PFSK-1 (cell line): ENCODE measurements at regions not wholly inside any gene's neighbourhood (a gene's known extent, or its start where the extent isn't known, plus 50 kb on each side); places are given as distances from the start of the nearest gene placed in this dataset.

Experiments
- FOXP2 ChIP-seq: optimal IDR thresholded peaks from 2 replicates; pipeline ENCODE3; 2011; ENCODE audit warnings: borderline replicate concordance, control low read depth, inconsistent platforms; ENCODE audit not compliant: insufficient read depth; ENCODE audit errors: extremely low read length, extremely low read depth
- POLR2AphosphoS5 ChIP-seq: IDR thresholded peaks from 2 replicates; pipeline ENCODE4 v1.6.1; 2012; ENCODE audit warnings: low read depth, mild to moderate bottlenecking, control low read depth, low read length, moderate library complexity
- SIN3A ChIP-seq: IDR thresholded peaks from 2 replicates; pipeline ENCODE4 v1.6.1; 2012; ENCODE audit warnings: mild to moderate bottlenecking, low read length, moderate library complexity, borderline replicate concordance; ENCODE audit not compliant: insufficient read depth
- TAF1 ChIP-seq: IDR thresholded peaks from 2 replicates; pipeline ENCODE4 v1.6.1; 2012; ENCODE audit warnings: low read length, control low read depth, borderline replicate concordance; ENCODE audit not compliant: insufficient read depth
- TF ChIP-seq, protein P1 (sequence below), 2 experiments: IDR thresholded peaks; 2 replicates each; pipeline versions ENCODE4 v1.6.1 to v1.8.0; 2011 to 2012; ENCODE audit warnings: low read depth in 2 of 2, low read length in 2 of 2, control low read depth in 1 of 2, inconsistent platforms in 1 of 2, mild to moderate bottlenecking in 1 of 2, moderate library complexity in 1 of 2; ENCODE audit not compliant: insufficient read depth in 1 of 2

DNA sequence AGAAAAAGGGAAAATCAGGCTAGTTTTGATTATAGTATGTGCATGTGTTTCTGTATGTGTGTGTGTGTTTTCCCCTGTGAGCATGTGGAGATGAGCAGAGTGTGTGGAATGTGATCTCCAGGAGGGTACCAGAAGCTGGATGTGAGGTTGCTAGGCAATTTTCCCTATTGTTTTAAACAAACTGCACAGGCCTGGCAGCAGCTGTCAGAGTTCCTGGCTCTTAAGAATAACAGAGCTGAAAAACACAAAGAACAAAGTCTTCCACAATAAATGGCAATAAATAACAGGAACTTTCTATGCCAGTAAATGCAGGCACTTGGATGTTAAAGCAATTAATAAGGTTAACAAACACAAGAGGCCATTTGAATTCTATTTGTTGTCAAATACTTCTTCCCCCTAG is 344.6 kb upstream of the CTSO start:
- TF ChIP-seq FOXP2 (no peak), POLR2AphosphoS5 (no peak), SIN3A (no peak), TAF1 (no peak)
- TF ChIP-seq, protein P1, sequence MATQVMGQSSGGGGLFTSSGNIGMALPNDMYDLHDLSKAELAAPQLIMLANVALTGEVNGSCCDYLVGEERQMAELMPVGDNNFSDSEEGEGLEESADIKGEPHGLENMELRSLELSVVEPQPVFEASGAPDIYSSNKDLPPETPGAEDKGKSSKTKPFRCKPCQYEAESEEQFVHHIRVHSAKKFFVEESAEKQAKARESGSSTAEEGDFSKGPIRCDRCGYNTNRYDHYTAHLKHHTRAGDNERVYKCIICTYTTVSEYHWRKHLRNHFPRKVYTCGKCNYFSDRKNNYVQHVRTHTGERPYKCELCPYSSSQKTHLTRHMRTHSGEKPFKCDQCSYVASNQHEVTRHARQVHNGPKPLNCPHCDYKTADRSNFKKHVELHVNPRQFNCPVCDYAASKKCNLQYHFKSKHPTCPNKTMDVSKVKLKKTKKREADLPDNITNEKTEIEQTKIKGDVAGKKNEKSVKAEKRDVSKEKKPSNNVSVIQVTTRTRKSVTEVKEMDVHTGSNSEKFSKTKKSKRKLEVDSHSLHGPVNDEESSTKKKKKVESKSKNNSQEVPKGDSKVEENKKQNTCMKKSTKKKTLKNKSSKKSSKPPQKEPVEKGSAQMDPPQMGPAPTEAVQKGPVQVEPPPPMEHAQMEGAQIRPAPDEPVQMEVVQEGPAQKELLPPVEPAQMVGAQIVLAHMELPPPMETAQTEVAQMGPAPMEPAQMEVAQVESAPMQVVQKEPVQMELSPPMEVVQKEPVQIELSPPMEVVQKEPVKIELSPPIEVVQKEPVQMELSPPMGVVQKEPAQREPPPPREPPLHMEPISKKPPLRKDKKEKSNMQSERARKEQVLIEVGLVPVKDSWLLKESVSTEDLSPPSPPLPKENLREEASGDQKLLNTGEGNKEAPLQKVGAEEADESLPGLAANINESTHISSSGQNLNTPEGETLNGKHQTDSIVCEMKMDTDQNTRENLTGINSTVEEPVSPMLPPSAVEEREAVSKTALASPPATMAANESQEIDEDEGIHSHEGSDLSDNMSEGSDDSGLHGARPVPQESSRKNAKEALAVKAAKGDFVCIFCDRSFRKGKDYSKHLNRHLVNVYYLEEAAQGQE (IDR thresholded peaks at IDR 0.05; ENCODE audit: insufficient read depth in 1 of 2, low read depth in 2 of 2, low read length in 2 of 2): no peak

DNA sequence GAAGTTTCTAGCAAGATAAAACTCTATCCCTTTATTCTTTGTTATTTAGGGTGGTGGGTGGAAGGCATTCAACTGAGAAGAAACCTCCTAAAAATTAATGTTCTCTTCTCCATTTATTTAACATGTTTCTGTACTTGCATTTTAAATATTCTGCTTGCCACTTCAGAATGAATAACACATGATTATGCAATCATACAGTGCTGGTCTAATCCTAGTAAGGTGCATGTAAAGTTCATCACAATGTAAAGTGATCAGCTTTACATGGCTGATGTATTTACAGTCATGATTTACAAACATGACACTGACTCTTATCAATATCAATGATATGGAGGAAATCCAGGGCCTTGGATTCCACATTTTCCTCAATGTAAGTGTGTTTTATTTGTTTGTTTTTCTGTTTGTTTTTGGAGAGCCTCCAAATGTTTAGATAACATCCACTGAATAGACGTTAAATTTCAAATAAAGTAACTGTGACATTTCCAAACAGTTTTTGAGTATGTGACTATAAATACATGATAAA is 342.1 kb upstream of the CTSO start:
- TF ChIP-seq POLR2AphosphoS5 (no peak), SIN3A (no peak)

DNA sequence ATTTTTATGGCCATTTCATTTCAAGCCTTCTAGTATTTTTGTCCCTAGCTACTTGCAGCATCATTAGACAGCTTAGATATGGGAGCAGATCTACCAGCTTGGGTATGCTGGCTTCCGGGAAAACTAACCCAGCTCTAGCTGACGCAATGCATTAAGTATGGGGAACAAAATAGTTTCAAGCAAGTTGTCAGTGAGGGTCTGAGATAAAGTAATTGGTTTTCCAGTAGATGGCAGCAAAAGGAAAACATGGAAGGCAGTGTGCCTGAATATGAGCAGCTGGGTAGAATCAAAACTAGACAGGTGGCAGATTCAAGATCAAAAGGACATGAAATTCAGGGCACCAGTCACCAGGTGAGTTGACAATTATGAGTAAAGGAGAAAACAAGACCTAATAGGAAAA is 340.9 kb upstream of the CTSO start:
- TF ChIP-seq POLR2AphosphoS5: no peak
- TF ChIP-seq FOXP2: no peak
- TF ChIP-seq, protein P1 (IDR thresholded peaks at IDR 0.05; ENCODE audit: insufficient read depth in 1 of 2, low read depth in 2 of 2, low read length in 2 of 2): no peak
- TF ChIP-seq TAF1: no peak
- no peak for TF ChIP-seq SIN3A

DNA sequence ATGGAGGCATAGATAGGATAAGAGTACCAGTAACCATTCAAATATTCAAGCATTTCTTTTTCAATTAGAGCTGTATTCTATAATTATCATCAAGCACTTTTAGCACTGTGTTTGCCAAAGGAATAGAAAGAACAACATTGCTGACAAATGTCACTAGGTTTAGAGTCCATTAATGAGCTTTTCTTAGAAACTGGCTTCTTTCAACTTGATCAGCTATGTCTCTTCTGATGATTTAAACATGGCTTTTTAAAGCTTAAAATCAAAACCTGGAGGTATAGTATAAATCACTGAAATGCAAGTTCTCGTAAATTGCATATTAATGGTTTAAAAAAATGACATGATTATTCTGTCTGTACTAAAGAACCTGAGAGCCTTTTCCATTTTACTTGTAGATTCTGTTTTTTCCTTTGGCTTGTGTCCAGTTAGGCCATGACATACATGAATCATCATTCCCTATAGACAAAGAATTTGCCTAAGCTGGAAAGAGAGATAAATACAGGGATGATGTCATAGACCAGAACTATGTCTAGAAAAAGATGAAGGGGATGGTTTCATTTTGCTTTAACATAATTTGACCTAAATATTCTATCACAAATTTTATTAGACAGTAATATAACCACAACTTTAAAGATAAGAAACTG is 340.1 kb upstream of the CTSO start:
- no peak for TF ChIP-seq TAF1
- no peak for TF ChIP-seq SIN3A
- TF ChIP-seq POLR2AphosphoS5: no peak
- TF ChIP-seq, protein P1 (IDR thresholded peaks at IDR 0.05; ENCODE audit: insufficient read depth in 1 of 2, low read depth in 2 of 2, low read length in 2 of 2): no peak
- TF ChIP-seq FOXP2: no peak

DNA sequence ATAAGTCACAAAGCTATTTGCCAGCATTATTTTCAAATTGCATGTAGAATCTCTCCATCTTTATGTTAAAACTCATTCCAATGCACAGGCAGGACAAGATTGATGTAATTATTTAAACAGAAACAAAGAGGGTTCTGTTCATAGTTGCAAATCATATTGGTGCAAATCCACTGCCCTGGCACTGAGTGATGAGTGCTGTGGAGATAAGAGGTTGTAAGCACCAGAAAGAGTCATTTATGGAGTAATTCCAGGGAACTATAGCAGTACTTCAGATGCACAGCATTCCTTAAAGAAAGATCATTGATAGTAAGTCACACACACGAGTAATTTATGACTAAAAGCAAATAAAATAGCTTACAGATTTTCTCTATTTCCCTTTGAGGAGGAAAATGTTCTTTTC is 337.7 kb upstream of the CTSO start:
- TF ChIP-seq SIN3A: no peak

DNA sequence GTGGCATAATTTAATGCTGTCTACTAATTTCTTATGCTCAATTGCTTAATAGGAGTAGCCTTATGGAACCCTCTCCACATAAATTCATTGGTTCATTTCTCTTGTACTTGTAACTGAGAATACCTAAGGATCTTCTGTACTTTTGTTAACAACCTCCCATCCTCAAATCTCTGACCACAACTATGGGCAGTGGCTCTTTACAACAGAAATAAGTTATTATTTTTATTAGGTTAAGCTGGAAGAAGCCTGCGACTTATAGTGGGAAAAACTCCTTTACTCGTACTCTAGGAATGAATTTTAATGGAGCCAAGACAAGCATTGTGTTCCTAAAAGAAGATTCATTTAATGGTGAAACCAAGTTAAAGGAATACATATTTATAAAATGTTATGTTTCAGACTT is 337.1 kb upstream of the CTSO start:
- TF ChIP-seq TAF1 (no peak), FOXP2 (no peak), POLR2AphosphoS5 (no peak), SIN3A (no peak)
- TF ChIP-seq, protein P1 (IDR thresholded peaks at IDR 0.05; ENCODE audit: insufficient read depth in 1 of 2, low read depth in 2 of 2, low read length in 2 of 2): no peak
